ENCODE measurements at regions not wholly inside any gene's neighbourhood (a gene's known extent, or its start where the extent isn't known, plus 50 kb on each side); places are given as distances from the start of the nearest gene placed in this dataset.

- no peak for TF ChIP-seq MXD4 (CRISPR knock-in tag; IDR thresholded peaks at IDR 0.05; ENCODE audit: borderline replicate concordance)
- TF ChIP-seq ATF1 (CRISPR knock-in tag; IDR thresholded peaks at IDR 0.05): no peak
- no peak for TF ChIP-seq CTCF (IDR thresholded peaks at IDR 0.05)
- TF ChIP-seq GABPB1 (CRISPR knock-in tag; IDR thresholded peaks at IDR 0.05): no peak
- no peak for TF ChIP-seq CREM (CRISPR knock-in tag; IDR thresholded peaks at IDR 0.05)
- TF ChIP-seq MAX (CRISPR knock-in tag; IDR thresholded peaks at IDR 0.05): no peak
- no peak for TF ChIP-seq NR3C1 (CRISPR knock-in tag; conservative IDR thresholded peaks at IDR 0.05; ENCODE audit: low read depth)
- TF ChIP-seq RORB (CRISPR knock-in tag; IDR thresholded peaks at IDR 0.05): no peak
- no peak for TF ChIP-seq FOXJ3 (CRISPR knock-in tag; IDR thresholded peaks at IDR 0.05; ENCODE audit: borderline replicate concordance)
- no peak for TF ChIP-seq ZNF121 (CRISPR knock-in tag; IDR thresholded peaks at IDR 0.05)
- TF ChIP-seq ZNF138 (CRISPR knock-in tag; conservative IDR thresholded peaks at IDR 0.05): no peak
- no peak for TF ChIP-seq FOXP4 (CRISPR knock-in tag; IDR thresholded peaks at IDR 0.05)
- no peak for TF ChIP-seq ZBTB21 (CRISPR knock-in tag; IDR thresholded peaks at IDR 0.05; ENCODE audit: borderline replicate concordance)
- TF ChIP-seq CBFB (CRISPR knock-in tag; IDR thresholded peaks at IDR 0.05; ENCODE audit: low read depth): no peak
These were observed 288.4 kb downstream of the KLHL4 start for GRCh38 chrX:87805829-87806490.

All from WTC11 (cell line).